Fibroblast of upper back skin (primary cell): ENCODE measurements at regions not wholly inside any gene's neighbourhood (a gene's known extent, or its start where the extent isn't known, plus 50 kb on each side); places are given as distances from the start of the nearest gene placed in this dataset.

Source experiments
- DNase-seq: peaks from one replicate; pipeline ENCODE4 v3.0.0-alpha.2; 2013

GRCh38 chr6:3523271-3523670, 66.4 kb upstream of the SLC22A23 start:
- DNase-seq: no peak

- DNase-seq: peak; percentile 80
Measured at GRCh38 chr6:3522561-3523260, 65.9 kb upstream of the SLC22A23 start.

- DNase-seq: peak; percentile 66
Measured at GRCh38 chr6:3520281-3521230, 63.7 kb upstream of the SLC22A23 start.

GRCh38 chr6:3518356-3519190, 61.7 kb upstream of the SLC22A23 start:
- peak; percentile 80 for DNase-seq

- DNase-seq: peak; percentile 95
Measured at GRCh38 chr6:3517350-3517749, 60.5 kb upstream of the SLC22A23 start.

- no peak for DNase-seq
Measured at GRCh38 chr6:3516092-3516491, 59.2 kb upstream of the SLC22A23 start.

GRCh38 chr6:3515669-3516068, 58.8 kb upstream of the SLC22A23 start:
- DNase-seq: no peak

- DNase-seq: no peak
Measured at GRCh38 chr6:3513416-3513815, 56.6 kb upstream of the SLC22A23 start.

GRCh38 chr6:3512832-3513231, 56.0 kb upstream of the SLC22A23 start:
- DNase-seq: no peak

GRCh38 chr6:3510617-3511016, 53.8 kb upstream of the SLC22A23 start:
- no peak for DNase-seq

- no peak for DNase-seq
Measured at GRCh38 chr6:3510178-3510577, 53.3 kb upstream of the SLC22A23 start.

- DNase-seq: peak; percentile 68
Measured at GRCh38 chr6:3509336-3509735, 52.5 kb upstream of the SLC22A23 start.

- DNase-seq: no peak
Measured at GRCh38 chr6:3506751-3507383, 50.0 kb upstream of the SLC22A23 start.
